IMR-90 (cell line): ENCODE measurements at regions not wholly inside any gene's neighbourhood (a gene's known extent, or its start where the extent isn't known, plus 50 kb on each side); places are given as distances from the start of the nearest gene placed in this dataset.
A peak's percentile ranks its signal among the peaks of the same experiment; 100 is the strongest.

Experiments
- ATAC-seq: fragments of 200-7000 bp; cut with Tn5 transposase; 2 replicates; pipeline ENCODE4 v1.9.1; 2020; ENCODE audit warnings: low read depth, mild to moderate bottlenecking, moderate library complexity
- BruUV-seq: library from RNA; stranded (reverse); fragments of 400-500 nt; replicated peaks from 2 replicates; lab custom pipeline; 2021; lab: Mats Ljungman, UMichigan
- CTCF ChIA-PET: fragments of 300-600 bp; formaldehyde crosslinking; extraction: SDS; loops from one replicate; lab custom pipeline; 2021; ENCODE audit warnings: antibody characterized with exemption; lab: Yijun Ruan, JAX
- POLR2A ChIA-PET: fragments of 300-600 bp; sonication (Branson Sonifier 250); formaldehyde crosslinking; loops from one replicate; lab custom pipeline; 2022; ENCODE audit warnings: antibody characterized with exemption; ENCODE audit not compliant: unreplicated experiment; lab: Charles Lee
- DNase-seq: peaks from one replicate; pipeline ENCODE4 v3.0.0; 2013
- H2AFZ ChIP-seq: replicated peaks from 2 replicates; pipeline ENCODE3; 2013; ENCODE audit warnings: low read length, mild to moderate bottlenecking; ENCODE audit not compliant: poor library complexity
- H2AK5ac ChIP-seq: 2 replicates; pipeline ENCODE4 v1.6.1; 2013; ENCODE audit warnings: low read depth, low read length, inconsistent platforms
- H2AK9ac ChIP-seq: replicated peaks from 2 replicates; pipeline ENCODE3; 2013; ENCODE audit warnings: mild to moderate bottlenecking, low read depth, low read length, moderate library complexity; ENCODE audit not compliant: poor library complexity
- H2BK120ac ChIP-seq: 2 replicates; pipeline ENCODE4 v1.6.1; 2013; ENCODE audit warnings: low read depth, low read length, inconsistent platforms
- H2BK15ac ChIP-seq: 3 replicates; pipeline ENCODE4 v1.6.1; 2013; ENCODE audit warnings: low read depth, low read length, inconsistent platforms
- H2BK20ac ChIP-seq: 2 replicates; pipeline ENCODE4 v1.6.1; 2013; ENCODE audit warnings: low read depth, mild to moderate bottlenecking, inconsistent platforms, low read length, moderate library complexity
- H2BK5ac ChIP-seq: 2 replicates; pipeline ENCODE4 v1.6.1; 2013; ENCODE audit warnings: mild to moderate bottlenecking, low read depth, low read length, inconsistent platforms; ENCODE audit not compliant: poor library complexity, severe bottlenecking
- H3K14ac ChIP-seq: replicated peaks from 2 replicates; pipeline ENCODE4 v1.6.1; 2013; ENCODE audit warnings: low read depth, low read length, inconsistent platforms
- H3K18ac ChIP-seq: 2 replicates; pipeline ENCODE4 v1.6.1; 2013; ENCODE audit warnings: low read depth, low read length, control low read depth
- H3K23ac ChIP-seq: 2 replicates; pipeline ENCODE4 v1.6.1; 2013; ENCODE audit warnings: low read depth, low read length, inconsistent platforms
- H3K27ac ChIP-seq: 2 replicates; pipeline ENCODE4 v1.5.1; 2013; ENCODE audit warnings: mild to moderate bottlenecking, control low read depth, low read length; ENCODE audit not compliant: insufficient read depth
- H3K27me3 ChIP-seq: 2 replicates; pipeline ENCODE4 v1.6.1; 2013; ENCODE audit warnings: low read length; ENCODE audit not compliant: control insufficient read depth, insufficient read depth
- H3K36me3 ChIP-seq: 2 replicates; pipeline ENCODE4 v1.6.1; 2013; ENCODE audit warnings: low read length, mixed read lengths; ENCODE audit not compliant: control insufficient read depth, insufficient read depth
- H3K4ac ChIP-seq: 2 replicates; pipeline ENCODE4 v1.6.1; 2013; ENCODE audit warnings: low read depth, low read length, inconsistent platforms
- H3K4me1 ChIP-seq: 2 replicates; pipeline ENCODE4 v1.6.1; 2013; ENCODE audit warnings: low read length, mixed read lengths; ENCODE audit not compliant: control insufficient read depth, insufficient read depth
- H3K4me2 ChIP-seq: 2 replicates; pipeline ENCODE4 v1.6.1; 2013; ENCODE audit warnings: low read depth, mild to moderate bottlenecking, control low read depth, low read length, moderate library complexity
- H3K4me3 ChIP-seq: 2 replicates; pipeline ENCODE4 v1.5.1; 2013; ENCODE audit warnings: low read depth, mild to moderate bottlenecking, control low read depth, low read length, moderate library complexity; ENCODE audit not compliant: insufficient read depth
- H3K56ac ChIP-seq: 2 replicates; pipeline ENCODE4 v1.6.1; 2013; ENCODE audit warnings: low read length, inconsistent platforms; ENCODE audit not compliant: insufficient read depth; ENCODE audit errors: extremely low read depth
- H3K79me1 ChIP-seq, 2 experiments: 2 replicates each; pipeline ENCODE4 v1.6.1; 2013; ENCODE audit warnings: low read length in 2 of 2, inconsistent platforms in 1 of 2, low read depth in 1 of 2
- H3K9ac ChIP-seq: 2 replicates; pipeline ENCODE4 v1.6.1; 2013; ENCODE audit warnings: low read depth, low read length, control low read depth
- H3K9me1 ChIP-seq: 2 replicates; pipeline ENCODE4 v1.6.1; 2013; ENCODE audit warnings: low read length, inconsistent platforms; ENCODE audit not compliant: insufficient read depth
- H3K9me3 ChIP-seq: 2 replicates; pipeline ENCODE4 v1.6.1; 2013; ENCODE audit warnings: low read length; ENCODE audit not compliant: control insufficient read depth, insufficient read depth
- H4K20me1 ChIP-seq: 2 replicates; pipeline ENCODE4 v1.6.1; 2013; ENCODE audit warnings: low read length, inconsistent platforms; ENCODE audit not compliant: insufficient read depth
- H4K5ac ChIP-seq: 2 replicates; pipeline ENCODE4 v1.6.1; 2013; ENCODE audit warnings: mild to moderate bottlenecking, low read depth, low read length, control low read depth
- H4K8ac ChIP-seq, 2 experiments: 2 replicates each; pipeline ENCODE4 v1.6.1; 2013; ENCODE audit warnings: low read depth in 2 of 2, low read length in 2 of 2, control low read depth in 1 of 2, inconsistent platforms in 1 of 2
- H4K91ac ChIP-seq: 2 replicates; pipeline ENCODE4 v1.6.1; 2013; ENCODE audit warnings: low read depth, low read length, inconsistent platforms; ENCODE audit not compliant: insufficient read depth
- BHLHE40 ChIP-seq: fragments of 150-350 bp; IDR thresholded peaks from 2 replicates; pipeline ENCODE4 v1.6.1; 2016; ENCODE audit warnings: mild to moderate bottlenecking, low read depth, low read length
- CEBPB ChIP-seq: IDR thresholded peaks from 2 replicates; pipeline ENCODE4 v1.6.1; 2012; ENCODE audit warnings: low read depth, low read length, improper control_type of control experiment
- CTCF ChIP-seq: conservative IDR thresholded peaks from 2 replicates; pipeline ENCODE4 v1.5.1; 2012; ENCODE audit warnings: mild to moderate bottlenecking, low read depth, low read length, improper control_type of control experiment
- ELK1 ChIP-seq: fragments of 150-350 bp; IDR thresholded peaks from 2 replicates; pipeline ENCODE4 v1.6.1; 2016; ENCODE audit warnings: low read depth, mild to moderate bottlenecking, low read length, moderate library complexity, borderline replicate concordance
- FOS ChIP-seq: fragments of 150-350 bp; IDR thresholded peaks from 2 replicates; pipeline ENCODE4 v1.6.1; 2016; ENCODE audit warnings: low read depth, low read length
- MAFK ChIP-seq: IDR thresholded peaks from 2 replicates; pipeline ENCODE4 v1.6.1; 2012; ENCODE audit warnings: low read depth, low read length, improper control_type of control experiment
- MAZ ChIP-seq: IDR thresholded peaks from 2 replicates; pipeline ENCODE4 v1.6.1; 2012; ENCODE audit warnings: low read depth, mild to moderate bottlenecking, low read length, improper control_type of control experiment, moderate library complexity, borderline replicate concordance
- MXI1 ChIP-seq: IDR thresholded peaks from 2 replicates; pipeline ENCODE4 v1.6.1; 2012; ENCODE audit warnings: low read depth, mild to moderate bottlenecking, low read length, moderate library complexity, borderline replicate concordance
- NFE2L2 ChIP-seq: fragments of 150-350 bp; IDR thresholded peaks from 2 replicates; pipeline ENCODE4 v1.6.1; 2016; ENCODE audit warnings: low read depth, mild to moderate bottlenecking, low read length
- POLR2A ChIP-seq: IDR thresholded peaks from 2 replicates; pipeline ENCODE4 v1.6.1; 2012; ENCODE audit warnings: mild to moderate bottlenecking, low read depth, low read length
- RAD21 ChIP-seq: IDR thresholded peaks from 2 replicates; pipeline ENCODE4 v1.6.1; 2012; ENCODE audit warnings: low read length, improper control_type of control experiment
- RCOR1 ChIP-seq: IDR thresholded peaks from 2 replicates; pipeline ENCODE4 v1.6.1; 2012; ENCODE audit warnings: mild to moderate bottlenecking, low read length, improper control_type of control experiment; ENCODE audit not compliant: insufficient replicate concordance
- RFX5 ChIP-seq: IDR thresholded peaks from 2 replicates; pipeline ENCODE4 v1.8.0; 2012; ENCODE audit warnings: low read depth, mild to moderate bottlenecking, low read length, moderate library complexity
- SMC3 ChIP-seq: fragments of 150-350 bp; IDR thresholded peaks from 2 replicates; pipeline ENCODE4 v1.6.1; 2016; ENCODE audit warnings: low read depth, mild to moderate bottlenecking, antibody characterized with exemption, low read length, moderate library complexity
- WGBS, 2 experiments: methylation state at CpG; one replicate each; pipeline versions ENCODE4 v1.1.5 to v1.1.7; 2013; ENCODE audit warnings: missing lambda C conversion rate in 2 of 2; ENCODE audit not compliant: insufficient read length in 1 of 2; ENCODE audit errors: extremely low coverage in 2 of 2; 5-methylcytosine and 5-hydroxymethylcytosine counted together
- dilution Hi-C: fragments of 300-500 bp; cut with HindIII; formaldehyde crosslinking; loops from one replicate; pipeline ENCODE4 v1.14.3; 2018; ENCODE audit warnings: low sequenced_read_pairs; ENCODE audit not compliant: unreplicated experiment
- in situ Hi-C: fragments of 300-500 bp; cut with MboI; formaldehyde crosslinking; loops from 3 replicates; pipeline ENCODE4 v1.14.3; 2019; ENCODE audit warnings: low sequenced_read_pairs, inconsistent platforms, mixed read lengths
- intact Hi-C: fragments of 100-400 bp; cut with micrococcal nuclease; formaldehyde crosslinking; loops from 2 replicates; pipeline ENCODE4 v1.10.0; 2022

- no peak overlapping the region for H2BK20ac ChIP-seq
- no peak overlapping the region for H2BK5ac ChIP-seq
- ChIA-PET POLR2A (no interaction called here), CTCF (no interaction called here)
- no peak overlapping the region for H3K27ac ChIP-seq
- WGBS, 2 experiments, result 29% methylated on average over 2 of the region's 3 CpGs; no CpG with 5 or more reads in 1 of the 2 experiments
- H3K18ac ChIP-seq, result no peak overlapping the region
- TF ChIP-seq RFX5, result no peak
- no peak for TF ChIP-seq SMC3
- no peak for TF ChIP-seq BHLHE40
- TF ChIP-seq MAZ, result no peak
- no peak for TF ChIP-seq RAD21
- no peak for TF ChIP-seq CTCF
- no peak for TF ChIP-seq RCOR1
- TF ChIP-seq MXI1, result no peak
- TF ChIP-seq FOS, result no peak
- no peak for TF ChIP-seq POLR2A
- TF ChIP-seq NFE2L2, result no peak
- no peak for TF ChIP-seq CEBPB
- TF ChIP-seq ELK1, result no peak
- TF ChIP-seq MAFK, result no peak
- no peak overlapping the region for H3K4me2 ChIP-seq
- H3K79me1 ChIP-seq, result no peaks in the 10 kb centered on the region
- H2AK5ac ChIP-seq, result no peak overlapping the region
- no peaks in the 10 kb centered on the region for H3K9me1 ChIP-seq
- H2BK15ac ChIP-seq, result no peak overlapping the region
- in situ Hi-C loops, result no loop called here
- BruUV-seq, result no TSS peak
- H3K4ac ChIP-seq, result no peak overlapping the region
- no peak overlapping the region for H3K4me3 ChIP-seq
- no peak overlapping the region for H4K91ac ChIP-seq
- no peak overlapping the region for H2BK120ac ChIP-seq
- no peak overlapping the region for H3K9ac ChIP-seq
- H2AFZ ChIP-seq, result no peak overlapping the region
- H4K8ac ChIP-seq, result no peak overlapping the region
- 0 out of 2 replicates have a peak overlapping the region, but pooled peaks have one; percentile 14 for H3K14ac ChIP-seq
- H4K20me1 ChIP-seq, result no peaks in the 10 kb centered on the region
- intact Hi-C loops, result no loop called here
- no peak for ATAC-seq
- H2AK9ac ChIP-seq, result no peak overlapping the region
- H3K4me1 ChIP-seq, result peaks cover 2% of the 10 kb centered on the region; the same call in 1 of the 2 replicates
- DNase-seq, result no peak
- H3K27me3 ChIP-seq, result no peaks in the 10 kb centered on the region
- H3K56ac ChIP-seq, result no peak overlapping the region
- dilution Hi-C loops, result no loop called here
- H3K23ac ChIP-seq, result no peak overlapping the region
- H3K36me3 ChIP-seq, result no peaks in the 10 kb centered on the region
- no peak overlapping the region for H4K5ac ChIP-seq
- no peaks in the 10 kb centered on the region for H3K9me3 ChIP-seq
Measured at GRCh38 chr2:150030436-150031190, 443.0 kb upstream of the MMADHC start.
